ENCODE measurements at regions not wholly inside any gene's neighbourhood (a gene's known extent, or its start where the extent isn't known, plus 50 kb on each side); places are given as distances from the start of the nearest gene placed in this dataset.

DNA sequence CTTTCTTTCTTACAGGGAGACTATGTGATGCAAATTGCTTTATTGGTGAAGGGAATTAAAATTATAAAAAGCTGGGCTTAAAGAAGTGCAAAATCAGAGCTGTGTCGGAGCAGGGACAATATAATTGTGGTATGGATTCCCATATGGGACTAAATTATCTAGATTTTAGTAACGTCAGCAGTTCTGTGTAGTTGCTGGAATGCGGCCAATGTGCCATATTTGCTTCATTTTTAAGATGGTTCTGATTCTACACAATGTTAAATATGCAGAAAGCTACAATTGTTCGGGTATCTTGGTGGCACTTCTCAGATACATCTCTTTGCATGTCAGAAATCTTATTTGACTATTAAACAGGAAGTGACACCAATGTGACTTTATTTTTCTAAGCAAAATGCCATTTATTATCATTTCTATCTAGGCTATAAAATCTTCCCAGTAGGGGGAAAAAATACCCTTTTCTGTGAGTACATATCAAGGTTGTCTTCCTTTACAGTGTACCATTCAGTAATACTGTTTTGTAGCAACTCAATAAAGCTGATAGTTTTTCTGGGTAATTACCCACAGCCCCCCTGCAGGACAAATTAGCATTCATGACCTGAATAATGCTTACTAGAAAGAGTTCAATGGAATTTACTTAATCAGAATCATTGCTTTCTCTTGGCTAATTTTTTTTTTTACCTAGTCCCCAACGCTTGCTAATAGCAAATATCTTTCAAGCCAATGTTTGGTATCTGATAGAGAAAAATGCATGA lies 288.3 kb upstream of the ADGRL2 start:
- H3K4me1 ChIP-seq = peaks cover 0 to 4% of the 10 kb centered on the region in 2 donors
- H3K9me3 ChIP-seq = no peaks in the 10 kb centered on the region
- ATAC-seq (no peak), DNase-seq (no peak)
- no peaks in the 10 kb centered on the region for H3K27me3 ChIP-seq
- H3K27ac ChIP-seq = no peak overlapping the region
- in situ Hi-C loops (cut with MboI; ENCODE audit: low sequenced_read_pairs in 4 of 4) = no loop called here
- H3K36me3 ChIP-seq = no peaks in the 10 kb centered on the region
- TF ChIP-seq, protein P1, sequence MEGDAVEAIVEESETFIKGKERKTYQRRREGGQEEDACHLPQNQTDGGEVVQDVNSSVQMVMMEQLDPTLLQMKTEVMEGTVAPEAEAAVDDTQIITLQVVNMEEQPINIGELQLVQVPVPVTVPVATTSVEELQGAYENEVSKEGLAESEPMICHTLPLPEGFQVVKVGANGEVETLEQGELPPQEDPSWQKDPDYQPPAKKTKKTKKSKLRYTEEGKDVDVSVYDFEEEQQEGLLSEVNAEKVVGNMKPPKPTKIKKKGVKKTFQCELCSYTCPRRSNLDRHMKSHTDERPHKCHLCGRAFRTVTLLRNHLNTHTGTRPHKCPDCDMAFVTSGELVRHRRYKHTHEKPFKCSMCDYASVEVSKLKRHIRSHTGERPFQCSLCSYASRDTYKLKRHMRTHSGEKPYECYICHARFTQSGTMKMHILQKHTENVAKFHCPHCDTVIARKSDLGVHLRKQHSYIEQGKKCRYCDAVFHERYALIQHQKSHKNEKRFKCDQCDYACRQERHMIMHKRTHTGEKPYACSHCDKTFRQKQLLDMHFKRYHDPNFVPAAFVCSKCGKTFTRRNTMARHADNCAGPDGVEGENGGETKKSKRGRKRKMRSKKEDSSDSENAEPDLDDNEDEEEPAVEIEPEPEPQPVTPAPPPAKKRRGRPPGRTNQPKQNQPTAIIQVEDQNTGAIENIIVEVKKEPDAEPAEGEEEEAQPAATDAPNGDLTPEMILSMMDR (IDR thresholded peaks at IDR 0.05 in 4 of 5, conservative IDR thresholded peaks at IDR 0.05 in 1 of 5) = peak in 1 of 5 experiments; percentile 11
- TF ChIP-seq POLR2A (IDR thresholded peaks at IDR 0.05) = no peak
- no peak overlapping the region for H3K4me3 ChIP-seq
- intact Hi-C loops (cut with DNase I; ENCODE audit: low total_unique reads) = no loop called here

- ATAC-seq = no peak
- Histone ChIP-seq H3K27ac (no peak overlapping the region), H3K9me3 (no peaks in the 10 kb centered on the region), H3K4me3 (no peak overlapping the region), H3K27me3 (no peaks in the 10 kb centered on the region), H3K36me3 (no peaks in the 10 kb centered on the region), H3K4me1 (peaks cover 0 to 4% of the 10 kb centered on the region in 2 donors)
- no peak for TF ChIP-seq POLR2A (IDR thresholded peaks at IDR 0.05)
- TF ChIP-seq, protein P1 (IDR thresholded peaks at IDR 0.05 in 4 of 5, conservative IDR thresholded peaks at IDR 0.05 in 1 of 5) = no peak
- in situ Hi-C loops (cut with MboI; ENCODE audit: low sequenced_read_pairs in 4 of 4) (no loop called here), intact Hi-C loops (cut with DNase I; ENCODE audit: low total_unique reads) (no loop called here)
- no peak for DNase-seq
Observed at GRCh38 chr1:81511281-81511680, 289.5 kb upstream of the ADGRL2 start.

GRCh38 chr1:81510701-81511100 lies 290.0 kb upstream of the ADGRL2 start:
- TF ChIP-seq POLR2A (IDR thresholded peaks at IDR 0.05) = no peak
- TF ChIP-seq, protein P1 (IDR thresholded peaks at IDR 0.05 in 4 of 5, conservative IDR thresholded peaks at IDR 0.05 in 1 of 5) = no peak
- Histone ChIP-seq H3K4me1 (peaks cover 0 to 4% of the 10 kb centered on the region in 2 donors), H3K27ac (no peak overlapping the region), H3K4me3 (no peak overlapping the region), H3K9me3 (no peaks in the 10 kb centered on the region), H3K36me3 (no peaks in the 10 kb centered on the region), H3K27me3 (no peaks in the 10 kb centered on the region)
- in situ Hi-C loops (cut with MboI; ENCODE audit: low sequenced_read_pairs in 4 of 4) = no loop called here
- ATAC-seq (no peak), DNase-seq (no peak)
- intact Hi-C loops (cut with DNase I; ENCODE audit: low total_unique reads) = no loop called here

- Histone ChIP-seq H3K27me3 (no peaks in the 10 kb centered on the region), H3K36me3 (no peaks in the 10 kb centered on the region), H3K4me3 (no peak overlapping the region), H3K4me1 (peaks cover 0 to 4% of the 10 kb centered on the region in 2 donors), H3K9me3 (no peaks in the 10 kb centered on the region), H3K27ac (no peak overlapping the region)
- ATAC-seq = no peak
- no peak for DNase-seq
- intact Hi-C loops (cut with DNase I; ENCODE audit: low total_unique reads) (no loop called here), in situ Hi-C loops (cut with MboI; ENCODE audit: low sequenced_read_pairs in 4 of 4) (no loop called here)
- TF ChIP-seq POLR2A (IDR thresholded peaks at IDR 0.05) = no peak
- TF ChIP-seq, protein P1 (IDR thresholded peaks at IDR 0.05 in 4 of 5, conservative IDR thresholded peaks at IDR 0.05 in 1 of 5) = no peak
Observed at GRCh38 chr1:81509594-81509993, 291.1 kb upstream of the ADGRL2 start.
